ENCODE measurements at regions not wholly inside any gene's neighbourhood (a gene's known extent, or its start where the extent isn't known, plus 50 kb on each side); places are given as distances from the start of the nearest gene placed in this dataset.

DNA sequence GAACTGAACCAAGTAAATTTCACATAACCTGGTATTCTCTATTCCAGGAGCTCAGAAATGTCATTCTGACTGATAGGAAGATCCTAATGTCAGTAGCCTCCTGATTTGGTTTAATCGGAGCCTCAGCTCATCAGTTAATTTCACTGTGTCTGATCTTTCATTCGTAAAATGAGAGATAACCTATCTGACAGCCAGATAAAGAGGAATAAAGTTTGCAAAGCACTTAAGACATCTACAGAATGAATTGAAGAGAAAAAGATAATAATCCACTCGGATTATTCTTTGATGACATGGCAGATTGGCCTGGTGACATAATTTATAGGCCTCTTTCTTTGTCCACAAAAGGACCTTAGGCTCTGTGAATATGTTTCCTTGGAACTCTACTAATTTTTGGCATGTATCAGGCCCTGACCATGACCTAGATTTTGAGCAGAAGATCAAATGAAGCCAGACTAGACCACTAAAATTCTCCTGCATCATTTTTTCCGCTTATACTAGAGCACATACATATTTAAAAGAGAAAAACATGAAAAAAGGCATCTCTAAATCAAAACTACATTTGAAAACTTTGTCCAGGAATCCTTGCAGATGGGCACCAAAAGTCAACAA lies 312.4 kb downstream of the MTX2 start:
- CTCF ChIA-PET: no interaction called here
- Histone ChIP-seq H3K4me3 (ENCODE audit: control insufficient read depth in 1 of 7, extremely low read depth in 1 of 7, insufficient read depth in 4 of 7, low read depth in 2 of 7, low read length in 6 of 7) (no peak overlapping the region), H3K4me1 (ENCODE audit: control extremely low read depth in 1 of 4, control insufficient read depth in 4 of 4, insufficient read depth in 4 of 4, low read length in 3 of 4) (no peaks in the 10 kb centered on the region), H3K36me3 (ENCODE audit: control insufficient read depth in 4 of 4, insufficient read depth in 4 of 4, low read length in 3 of 4) (no peaks in the 10 kb centered on the region), H3K27ac (ENCODE audit: insufficient read depth in 1 of 2, low read depth in 1 of 2, low read length in 2 of 2, poor library complexity in 1 of 2, severe bottlenecking in 2 of 2) (no peak overlapping the region), H3K9me3 (ENCODE audit: control extremely low read depth in 1 of 5, control insufficient read depth in 4 of 5, insufficient read depth in 2 of 5, low read depth in 1 of 5, low read length in 4 of 5) (no peaks in the 10 kb centered on the region), H3K27me3 (replicated peaks in 2 of 5; ENCODE audit: control insufficient read depth in 4 of 5, insufficient read depth in 5 of 5, low read length in 4 of 5) (peaks cover 0 to 18% (median 10%) of the 10 kb centered on the region in 5 experiments)
- POLR2A ChIA-PET: interaction anchor here (0.6 kb wide), 1 partner anchor 207 kb away, joined by 4 read pairs; no protein-coding TSS in a partner anchor
- 94% methylated on average over 3 of the region's 4 CpGs for WGBS (ENCODE audit: insufficient coverage)
- no peak for DNase-seq

DNA sequence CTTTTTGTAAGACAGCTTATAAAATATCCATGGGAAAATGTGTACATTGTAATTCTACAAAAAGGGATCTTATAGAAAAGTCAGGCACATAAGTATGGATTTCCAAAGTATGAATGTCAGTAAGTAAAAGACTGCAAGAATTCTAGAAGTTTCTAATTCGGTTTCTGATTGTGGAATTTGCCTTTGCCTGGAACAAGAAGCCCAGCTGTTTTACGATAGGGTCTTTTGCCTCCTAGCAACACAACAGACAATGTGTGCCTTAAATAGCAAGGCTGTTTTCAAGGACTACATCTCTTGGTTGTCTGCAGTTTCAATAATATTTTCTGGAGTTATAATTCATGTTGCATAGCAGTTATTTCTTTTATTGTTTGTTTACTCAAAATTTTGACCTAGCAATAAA lies 312.9 kb downstream of the MTX2 start:
- ChIA-PET CTCF (interaction anchor here (0.9 kb wide), 1 partner anchor 554 kb away, joined by 3 read pairs; no protein-coding TSS in a partner anchor), POLR2A (interaction anchor here (0.6 kb wide), 1 partner anchor 206 kb away, joined by 4 read pairs; no protein-coding TSS in a partner anchor)
- peaks cover 0 to 18% (median 10%) of the 10 kb centered on the region in 5 experiments for H3K27me3 ChIP-seq (replicated peaks in 2 of 5; ENCODE audit: control insufficient read depth in 4 of 5, insufficient read depth in 5 of 5, low read length in 4 of 5)

DNA sequence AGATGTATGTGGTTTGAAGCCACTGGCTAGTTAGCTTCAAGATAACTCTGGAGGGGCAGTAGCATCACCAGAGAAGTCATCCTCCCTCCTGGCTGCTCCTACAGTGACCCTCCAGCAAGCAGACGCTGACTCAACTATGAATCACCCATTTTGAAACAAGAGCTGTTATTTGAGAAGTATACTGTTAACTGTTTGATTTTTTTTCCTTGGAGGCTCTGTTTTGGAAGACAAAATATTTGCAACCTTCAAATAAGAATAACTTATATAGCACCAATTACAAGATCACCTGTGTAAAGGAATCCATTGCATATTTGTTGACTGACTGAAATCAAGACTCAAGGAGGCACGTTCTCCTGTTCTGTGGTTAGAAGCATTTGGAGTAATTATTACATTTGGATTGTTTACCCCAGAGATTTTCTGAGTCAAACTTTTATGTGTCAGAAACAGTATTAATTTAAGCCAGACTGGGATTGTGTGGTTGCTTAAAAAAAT lies 313.8 kb downstream of the MTX2 start:
- Histone ChIP-seq H3K9me3 (ENCODE audit: control extremely low read depth in 1 of 5, control insufficient read depth in 4 of 5, insufficient read depth in 2 of 5, low read depth in 1 of 5, low read length in 4 of 5) (no peaks in the 10 kb centered on the region), H3K4me3 (ENCODE audit: control insufficient read depth in 1 of 7, extremely low read depth in 1 of 7, insufficient read depth in 4 of 7, low read depth in 2 of 7, low read length in 6 of 7) (no peak overlapping the region), H3K36me3 (ENCODE audit: control insufficient read depth in 4 of 4, insufficient read depth in 4 of 4, low read length in 3 of 4) (no peaks in the 10 kb centered on the region), H3K4me1 (ENCODE audit: control extremely low read depth in 1 of 4, control insufficient read depth in 4 of 4, insufficient read depth in 4 of 4, low read length in 3 of 4) (no peaks in the 10 kb centered on the region), H3K27ac (ENCODE audit: insufficient read depth in 1 of 2, low read depth in 1 of 2, low read length in 2 of 2, poor library complexity in 1 of 2, severe bottlenecking in 2 of 2) (no peak overlapping the region), H3K27me3 (replicated peaks in 2 of 5; ENCODE audit: control insufficient read depth in 4 of 5, insufficient read depth in 5 of 5, low read length in 4 of 5) (peaks cover 0 to 18% (median 10%) of the 10 kb centered on the region in 5 experiments)
- peak in 2 of 3 donors; percentile 21 to 45 for DNase-seq
- POLR2A ChIA-PET: no interaction called here
- CTCF ChIA-PET: interaction anchor here (0.9 kb wide), 2 partner anchors 21 to 553 kb away, joined by 3 read pairs; no protein-coding TSS in a partner anchor
- WGBS (ENCODE audit: insufficient coverage): no CpG with 5 or more reads among the region's 2 CpGs

More for the DNA sequence above, 312.9 kb downstream of the MTX2 start:
- Histone ChIP-seq H3K9me3 (ENCODE audit: control extremely low read depth in 1 of 5, control insufficient read depth in 4 of 5, insufficient read depth in 2 of 5, low read depth in 1 of 5, low read length in 4 of 5) (no peaks in the 10 kb centered on the region), H3K36me3 (ENCODE audit: control insufficient read depth in 4 of 4, insufficient read depth in 4 of 4, low read length in 3 of 4) (no peaks in the 10 kb centered on the region), H3K4me3 (ENCODE audit: control insufficient read depth in 1 of 7, extremely low read depth in 1 of 7, insufficient read depth in 4 of 7, low read depth in 2 of 7, low read length in 6 of 7) (no peak overlapping the region), H3K27ac (ENCODE audit: insufficient read depth in 1 of 2, low read depth in 1 of 2, low read length in 2 of 2, poor library complexity in 1 of 2, severe bottlenecking in 2 of 2) (no peak overlapping the region), H3K4me1 (ENCODE audit: control extremely low read depth in 1 of 4, control insufficient read depth in 4 of 4, insufficient read depth in 4 of 4, low read length in 3 of 4) (no peaks in the 10 kb centered on the region)
- no peak for DNase-seq
- WGBS (ENCODE audit: insufficient coverage): 84% methylated on average over 2 of the region's 2 CpGs

DNA sequence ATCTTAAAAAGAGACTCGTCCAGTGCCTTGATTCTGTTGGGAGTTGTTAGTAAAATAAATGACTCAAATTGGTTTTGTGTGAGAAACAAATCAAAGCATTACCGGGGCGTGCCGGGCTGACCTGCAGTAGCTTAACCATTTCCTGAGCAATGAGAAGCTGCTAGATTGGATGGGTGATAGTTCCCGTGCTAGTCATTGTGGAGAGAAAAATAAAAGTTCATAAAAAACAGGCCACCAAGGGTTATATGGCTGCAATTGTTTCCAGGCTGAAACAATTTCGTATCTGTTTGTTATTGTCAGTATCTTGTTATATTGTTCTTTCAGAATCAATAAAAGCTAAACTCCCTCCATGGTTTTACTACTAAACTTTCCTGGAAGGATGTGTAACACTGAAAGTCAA lies 314.4 kb downstream of the MTX2 start:
- Histone ChIP-seq H3K9me3 (ENCODE audit: control extremely low read depth in 1 of 5, control insufficient read depth in 4 of 5, insufficient read depth in 2 of 5, low read depth in 1 of 5, low read length in 4 of 5) (no peaks in the 10 kb centered on the region), H3K4me1 (ENCODE audit: control extremely low read depth in 1 of 4, control insufficient read depth in 4 of 4, insufficient read depth in 4 of 4, low read length in 3 of 4) (no peaks in the 10 kb centered on the region), H3K27ac (ENCODE audit: insufficient read depth in 1 of 2, low read depth in 1 of 2, low read length in 2 of 2, poor library complexity in 1 of 2, severe bottlenecking in 2 of 2) (no peak overlapping the region), H3K27me3 (replicated peaks in 2 of 5; ENCODE audit: control insufficient read depth in 4 of 5, insufficient read depth in 5 of 5, low read length in 4 of 5) (peaks cover 0 to 18% (median 10%) of the 10 kb centered on the region in 5 experiments), H3K4me3 (ENCODE audit: control insufficient read depth in 1 of 7, extremely low read depth in 1 of 7, insufficient read depth in 4 of 7, low read depth in 2 of 7, low read length in 6 of 7) (no peak overlapping the region), H3K36me3 (ENCODE audit: control insufficient read depth in 4 of 4, insufficient read depth in 4 of 4, low read length in 3 of 4) (no peaks in the 10 kb centered on the region)
- CTCF ChIA-PET: interaction anchor here (0.9 kb wide), 1 partner anchor 21 kb away, joined by 3 read pairs; no protein-coding TSS in a partner anchor
- peak in 1 of 3 donors; percentile 3 for DNase-seq
- 50% methylated on average over 6 of the region's 6 CpGs for WGBS (ENCODE audit: insufficient coverage)
- POLR2A ChIA-PET: no interaction called here

DNA sequence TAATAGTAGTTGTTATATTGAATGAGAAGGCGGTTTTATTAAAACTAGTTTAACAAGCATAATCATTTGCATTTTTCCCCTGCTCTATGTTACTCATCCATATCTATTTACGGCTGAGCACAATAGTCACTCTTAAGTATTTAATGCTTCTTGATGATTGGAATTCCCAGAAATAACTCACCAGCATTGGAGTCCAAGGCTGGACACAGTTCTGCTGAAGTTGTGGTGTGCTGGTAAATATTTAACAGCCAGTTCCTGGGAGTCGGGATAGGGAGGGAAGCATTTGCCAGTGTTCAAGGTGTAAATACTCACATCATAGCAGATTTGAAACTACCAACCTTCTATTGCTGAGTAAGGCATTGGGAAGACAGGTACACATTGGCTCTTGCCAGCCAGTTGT lies 315.1 kb downstream of the MTX2 start:
- no peak overlapping the region for H3K4me3 ChIP-seq (ENCODE audit: control insufficient read depth in 1 of 7, extremely low read depth in 1 of 7, insufficient read depth in 4 of 7, low read depth in 2 of 7, low read length in 6 of 7)
- no peak overlapping the region for H3K27ac ChIP-seq (ENCODE audit: insufficient read depth in 1 of 2, low read depth in 1 of 2, low read length in 2 of 2, poor library complexity in 1 of 2, severe bottlenecking in 2 of 2)
- ChIA-PET CTCF (no interaction called here), POLR2A (no interaction called here)
- WGBS (ENCODE audit: insufficient coverage): 100% methylated on average over 1 of the region's 3 CpGs
- no peak for DNase-seq
- peaks cover 0 to 18% (median 10%) of the 10 kb centered on the region in 5 experiments for H3K27me3 ChIP-seq (replicated peaks in 2 of 5; ENCODE audit: control insufficient read depth in 4 of 5, insufficient read depth in 5 of 5, low read length in 4 of 5)
- H3K4me1 ChIP-seq (ENCODE audit: control extremely low read depth in 1 of 4, control insufficient read depth in 4 of 4, insufficient read depth in 4 of 4, low read length in 3 of 4): no peaks in the 10 kb centered on the region
- no peaks in the 10 kb centered on the region for H3K9me3 ChIP-seq (ENCODE audit: control extremely low read depth in 1 of 5, control insufficient read depth in 4 of 5, insufficient read depth in 2 of 5, low read depth in 1 of 5, low read length in 4 of 5)
- no peaks in the 10 kb centered on the region for H3K36me3 ChIP-seq (ENCODE audit: control insufficient read depth in 4 of 4, insufficient read depth in 4 of 4, low read length in 3 of 4)

DNA sequence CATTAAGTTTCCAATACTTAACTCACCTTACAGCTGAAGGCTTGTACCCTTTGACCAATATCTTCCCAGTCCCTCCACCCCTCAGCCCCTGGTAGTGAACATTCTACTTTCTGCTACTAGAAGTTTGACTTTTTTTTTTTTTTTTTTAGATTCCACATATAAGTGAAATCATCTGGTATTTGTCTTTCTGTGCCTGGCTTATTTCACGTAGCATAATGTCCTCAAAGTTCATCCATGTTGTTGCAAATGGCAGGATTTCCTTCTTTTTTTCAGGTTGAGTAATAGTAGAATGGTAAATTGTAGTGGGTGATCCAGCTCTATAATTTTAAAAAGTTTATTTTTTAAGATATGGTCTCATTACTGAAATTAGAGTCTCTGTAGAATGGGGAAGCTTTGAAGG lies 316.0 kb downstream of the MTX2 start:
- peaks cover 0 to 20% (median 9%) of the 10 kb centered on the region in 5 experiments for H3K27me3 ChIP-seq (replicated peaks in 2 of 5; ENCODE audit: control insufficient read depth in 4 of 5, insufficient read depth in 5 of 5, low read length in 4 of 5)
- ChIA-PET CTCF (no interaction called here), POLR2A (interaction anchor here (0.9 kb wide), 1 partner anchor 11 kb away, joined by 3 read pairs; no protein-coding TSS in a partner anchor)
- H3K36me3 ChIP-seq (ENCODE audit: control insufficient read depth in 4 of 4, insufficient read depth in 4 of 4, low read length in 3 of 4): no peaks in the 10 kb centered on the region
- no peak for DNase-seq
- H3K9me3 ChIP-seq (ENCODE audit: control extremely low read depth in 1 of 5, control insufficient read depth in 4 of 5, insufficient read depth in 2 of 5, low read depth in 1 of 5, low read length in 4 of 5): no peaks in the 10 kb centered on the region
- no peak overlapping the region for H3K27ac ChIP-seq (ENCODE audit: insufficient read depth in 1 of 2, low read depth in 1 of 2, low read length in 2 of 2, poor library complexity in 1 of 2, severe bottlenecking in 2 of 2)
- WGBS (ENCODE audit: insufficient coverage): no CpG with 5 or more reads among the region's 1 CpG
- H3K4me1 ChIP-seq (ENCODE audit: control extremely low read depth in 1 of 4, control insufficient read depth in 4 of 4, insufficient read depth in 4 of 4, low read length in 3 of 4): no peaks in the 10 kb centered on the region
- no peak overlapping the region for H3K4me3 ChIP-seq (ENCODE audit: control insufficient read depth in 1 of 7, extremely low read depth in 1 of 7, insufficient read depth in 4 of 7, low read depth in 2 of 7, low read length in 6 of 7)

DNA sequence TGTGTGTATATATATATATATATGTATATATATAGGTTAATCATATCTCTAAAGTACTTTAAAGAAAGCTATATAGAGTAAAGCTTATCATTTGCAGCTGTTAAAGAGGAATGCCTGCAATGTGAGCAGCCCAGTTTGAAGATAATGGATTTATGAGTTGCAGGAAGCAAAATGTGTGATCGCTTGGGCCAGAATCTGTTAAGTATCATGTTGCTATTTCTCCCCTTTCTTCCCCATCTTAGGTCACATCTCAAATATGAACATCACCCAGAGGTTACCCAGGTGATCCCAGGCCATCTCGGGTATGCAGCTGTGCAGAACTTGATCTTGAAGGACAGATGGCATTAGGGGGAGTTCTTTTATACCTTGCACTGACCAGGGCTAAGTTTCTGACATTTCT lies 316.5 kb downstream of the MTX2 start:
- ChIA-PET CTCF (interaction anchor here (1.0 kb wide), 1 partner anchor 15 kb away, joined by 3 read pairs; no protein-coding TSS in a partner anchor), POLR2A (no interaction called here)
- no peak for DNase-seq
- Histone ChIP-seq H3K27me3 (replicated peaks in 2 of 5; ENCODE audit: control insufficient read depth in 4 of 5, insufficient read depth in 5 of 5, low read length in 4 of 5) (peaks cover 0 to 20% (median 7%) of the 10 kb centered on the region in 5 experiments), H3K27ac (ENCODE audit: insufficient read depth in 1 of 2, low read depth in 1 of 2, low read length in 2 of 2, poor library complexity in 1 of 2, severe bottlenecking in 2 of 2) (no peak overlapping the region), H3K9me3 (ENCODE audit: control extremely low read depth in 1 of 5, control insufficient read depth in 4 of 5, insufficient read depth in 2 of 5, low read depth in 1 of 5, low read length in 4 of 5) (no peaks in the 10 kb centered on the region), H3K4me1 (ENCODE audit: control extremely low read depth in 1 of 4, control insufficient read depth in 4 of 4, insufficient read depth in 4 of 4, low read length in 3 of 4) (no peaks in the 10 kb centered on the region), H3K4me3 (ENCODE audit: control insufficient read depth in 1 of 7, extremely low read depth in 1 of 7, insufficient read depth in 4 of 7, low read depth in 2 of 7, low read length in 6 of 7) (no peak overlapping the region), H3K36me3 (ENCODE audit: control insufficient read depth in 4 of 4, insufficient read depth in 4 of 4, low read length in 3 of 4) (no peaks in the 10 kb centered on the region)
- WGBS (ENCODE audit: insufficient coverage): 100% methylated on average over 1 of the region's 2 CpGs
